CD4-positive, alpha-beta T cell (primary cell): ENCODE measurements at regions not wholly inside any gene's neighbourhood (a gene's known extent, or its start where the extent isn't known, plus 50 kb on each side); places are given as distances from the start of the nearest gene placed in this dataset.

Source experiments
- ATAC-seq: fragments of 200-7000 bp; cut with Tn5 transposase; one replicate; pipeline ENCODE4 v1.10.0; 2022; ENCODE audit warnings: mild to moderate bottlenecking; ENCODE audit not compliant: poor library complexity
- CTCF ChIA-PET: fragments of 350-600 bp; sonication (Branson Sonifier 250); formaldehyde crosslinking; loops from one replicate; lab custom pipeline; 2021; ENCODE audit warnings: antibody characterized with exemption, inconsistent platforms; lab: Charles Lee
- POLR2A ChIA-PET: fragments of 350-600 bp; sonication (Branson Sonifier 250); formaldehyde crosslinking; loops from one replicate; lab custom pipeline; 2021; ENCODE audit warnings: antibody characterized with exemption, inconsistent platforms; lab: Charles Lee
- DNase-seq, 14 experiments: peaks; one replicate each; pipeline ENCODE4 v3.0.0-alpha.2; 2013 to 2020; ENCODE audit warnings: mixed read lengths in 2 of 14
- H3K27ac ChIP-seq, 2 donors: one replicate each; pipeline versions ENCODE4 v1.5.1 to v1.7.0; 2013; ENCODE audit warnings: low read length in 2 of 2, low read depth in 1 of 2, mild to moderate bottlenecking in 1 of 2
- H3K27me3 ChIP-seq, 2 experiments: 1 replicate in 1 of 2; 2 replicates in 1 of 2; pipeline versions ENCODE4 v1.6.1 to v1.7.0; 2013; ENCODE audit warnings: low read length in 2 of 2, control low read depth in 1 of 2, mild to moderate bottlenecking in 1 of 2, moderate library complexity in 1 of 2; ENCODE audit not compliant: insufficient read depth in 2 of 2, control insufficient read depth in 1 of 2
- H3K36me3 ChIP-seq: one replicate; pipeline ENCODE4 v1.6.1; 2013; ENCODE audit warnings: low read length, control low read depth; ENCODE audit not compliant: insufficient read depth
- H3K4me1 ChIP-seq: one replicate; pipeline ENCODE4 v1.6.1; 2013; ENCODE audit warnings: low read length, control low read depth; ENCODE audit not compliant: insufficient read depth
- H3K4me3 ChIP-seq: one replicate; pipeline ENCODE4 v1.5.1; 2013; ENCODE audit warnings: mild to moderate bottlenecking, low read length, moderate library complexity
- H3K9me3 ChIP-seq, 2 experiments: 1 replicate in 1 of 2; 2 replicates in 1 of 2; pipeline versions ENCODE4 v1.6.1 to v1.7.0; 2013; ENCODE audit warnings: low read length in 2 of 2, mild to moderate bottlenecking in 2 of 2, control low read depth in 1 of 2, moderate library complexity in 1 of 2; ENCODE audit not compliant: control insufficient read depth in 1 of 2, insufficient read depth in 1 of 2
- H3K27ac Mint-ChIP-seq: one replicate; pipeline ENCODE4 v1.8.0; 2020; ENCODE audit warnings: mixed read lengths
- H3K27me3 Mint-ChIP-seq: one replicate; pipeline ENCODE4 v1.8.0; 2021; ENCODE audit warnings: mixed read lengths
- H3K36me3 Mint-ChIP-seq: one replicate; pipeline ENCODE4 v1.8.0; 2021; ENCODE audit warnings: low read depth, mixed read lengths
- H3K4me1 Mint-ChIP-seq: one replicate; pipeline ENCODE4 v1.8.0; 2021; ENCODE audit warnings: low read depth, mixed read lengths
- H3K4me3 Mint-ChIP-seq: one replicate; pipeline ENCODE4 v1.8.0; 2020; ENCODE audit warnings: mild to moderate bottlenecking, mixed read lengths
- H3K9me3 Mint-ChIP-seq: one replicate; pipeline ENCODE4 v1.8.0; 2020; ENCODE audit warnings: mixed read lengths
- intact Hi-C, 2 experiments: fragments of 100-400 bp; cut with DNase I in 1 of 2; cut with micrococcal nuclease in 1 of 2; formaldehyde crosslinking; loops; one replicate each; pipeline versions ENCODE4 v1.15.1 to v1.9.0; 2023 to 2025; cut with DNase I, micrococcal nuclease
- TF ChIP-seq, protein P1 (sequence below): fragments of 200-600 bp; IDR thresholded peaks from one replicate; pipeline ENCODE4 v1.8.0; 2022; ENCODE audit warnings: antibody characterized with exemption, mild to moderate bottlenecking

DNA sequence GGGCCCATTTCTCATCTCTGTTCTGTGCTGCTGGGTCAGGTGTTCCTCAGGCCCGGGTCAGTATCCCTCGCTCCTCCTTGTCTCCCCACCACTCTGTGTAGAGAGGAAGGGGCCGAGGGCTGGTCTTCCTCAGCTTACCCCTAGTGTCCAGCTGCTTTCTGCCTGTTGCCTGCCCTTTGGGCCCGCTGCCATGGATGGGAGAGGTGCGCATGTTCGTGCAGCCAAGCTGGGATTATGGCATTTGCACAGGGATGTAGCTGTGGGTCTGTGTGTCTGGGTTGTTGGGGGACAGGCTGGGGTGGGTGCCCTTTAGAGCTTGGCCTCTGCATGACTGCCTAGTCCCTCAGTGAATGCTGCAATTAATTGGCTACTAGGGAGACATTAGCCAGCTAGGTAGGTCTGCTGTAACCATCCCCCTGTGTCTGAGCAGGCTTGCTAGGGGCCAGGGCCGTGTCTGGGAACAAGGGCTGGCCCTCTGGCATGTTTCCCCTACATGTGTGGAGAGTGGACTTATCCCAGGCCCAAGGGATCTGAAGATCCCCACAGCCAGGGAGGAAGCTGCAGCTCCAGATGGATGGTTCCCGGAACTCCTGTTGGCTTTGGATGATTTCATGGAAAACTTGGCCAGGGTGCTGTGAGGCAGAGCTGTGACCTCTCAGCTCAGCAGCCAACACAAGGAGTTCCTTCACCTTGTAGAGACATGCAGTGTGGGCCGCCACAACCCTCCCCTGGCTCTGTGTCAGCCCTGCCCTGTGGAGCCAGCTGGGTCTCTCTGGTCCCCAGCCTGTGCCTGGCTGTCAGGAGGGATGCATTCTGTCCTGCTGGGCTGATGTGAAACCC is 161.9 kb downstream of the MACROH2A1 start:
- ChIA-PET CTCF (no interaction called here), POLR2A (no interaction called here)
- H3K9me3 ChIP-seq, result peaks cover 0 to 4% of the 10 kb centered on the region in 2 experiments
- intact Hi-C loops, result no loop called here
- H3K27me3 ChIP-seq, result no peaks in the 10 kb centered on the region
- no peaks in the 10 kb centered on the region for H3K9me3 Mint-ChIP-seq
- H3K27ac ChIP-seq, result no peak overlapping the region
- ATAC-seq (no peak), DNase-seq (peak in 1 of 14 experiments; percentile 25)
- H3K27ac Mint-ChIP-seq, result no peak overlapping the region
- no peaks in the 10 kb centered on the region for H3K27me3 Mint-ChIP-seq
- H3K36me3 Mint-ChIP-seq, result no peaks in the 10 kb centered on the region
- H3K4me3 ChIP-seq, result no peak overlapping the region
- no peaks in the 10 kb centered on the region for H3K36me3 ChIP-seq
- no peaks in the 10 kb centered on the region for H3K4me1 ChIP-seq
- H3K4me3 Mint-ChIP-seq, result no peak overlapping the region
- no peaks in the 10 kb centered on the region for H3K4me1 Mint-ChIP-seq
- TF ChIP-seq, protein P1, sequence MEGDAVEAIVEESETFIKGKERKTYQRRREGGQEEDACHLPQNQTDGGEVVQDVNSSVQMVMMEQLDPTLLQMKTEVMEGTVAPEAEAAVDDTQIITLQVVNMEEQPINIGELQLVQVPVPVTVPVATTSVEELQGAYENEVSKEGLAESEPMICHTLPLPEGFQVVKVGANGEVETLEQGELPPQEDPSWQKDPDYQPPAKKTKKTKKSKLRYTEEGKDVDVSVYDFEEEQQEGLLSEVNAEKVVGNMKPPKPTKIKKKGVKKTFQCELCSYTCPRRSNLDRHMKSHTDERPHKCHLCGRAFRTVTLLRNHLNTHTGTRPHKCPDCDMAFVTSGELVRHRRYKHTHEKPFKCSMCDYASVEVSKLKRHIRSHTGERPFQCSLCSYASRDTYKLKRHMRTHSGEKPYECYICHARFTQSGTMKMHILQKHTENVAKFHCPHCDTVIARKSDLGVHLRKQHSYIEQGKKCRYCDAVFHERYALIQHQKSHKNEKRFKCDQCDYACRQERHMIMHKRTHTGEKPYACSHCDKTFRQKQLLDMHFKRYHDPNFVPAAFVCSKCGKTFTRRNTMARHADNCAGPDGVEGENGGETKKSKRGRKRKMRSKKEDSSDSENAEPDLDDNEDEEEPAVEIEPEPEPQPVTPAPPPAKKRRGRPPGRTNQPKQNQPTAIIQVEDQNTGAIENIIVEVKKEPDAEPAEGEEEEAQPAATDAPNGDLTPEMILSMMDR, result no peak

DNA sequence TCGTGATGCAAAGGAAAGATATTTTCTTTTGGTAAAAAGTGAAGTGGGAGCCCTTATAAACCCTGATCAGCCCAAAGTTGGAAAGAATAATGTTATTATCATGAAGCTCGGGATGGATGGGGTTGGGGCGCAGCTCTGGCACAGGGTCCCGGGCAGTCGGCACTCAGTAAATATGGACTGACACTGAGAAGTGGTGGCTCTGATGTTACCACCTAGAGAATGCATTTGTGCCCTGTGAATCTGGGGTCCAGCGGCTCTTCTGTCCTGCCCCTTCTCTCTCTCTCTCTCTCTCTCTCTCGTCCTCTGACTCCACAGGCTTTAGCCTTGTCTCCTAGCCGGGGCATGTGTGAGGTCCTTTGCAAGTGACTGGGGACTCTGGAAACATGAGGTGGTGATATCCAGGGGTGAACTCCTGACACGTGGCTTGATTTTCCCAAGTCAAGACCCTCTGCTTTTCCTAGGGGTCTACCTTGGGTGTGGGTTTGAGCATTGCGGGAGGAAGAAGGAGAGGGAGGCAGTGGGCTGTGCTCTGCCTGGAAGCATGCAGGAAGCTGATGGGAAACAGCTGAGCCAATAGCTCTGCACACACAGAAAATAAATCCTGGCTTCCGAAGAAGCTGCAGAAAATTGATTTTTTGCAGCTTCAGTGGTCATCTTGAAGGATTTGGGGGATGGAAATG is 162.7 kb downstream of the MACROH2A1 start:
- ATAC-seq (no peak), DNase-seq (no peak)
- POLR2A ChIA-PET, result no interaction called here
- Mint-ChIP-seq H3K36me3 (no peaks in the 10 kb centered on the region), H3K4me3 (no peak overlapping the region), H3K9me3 (no peaks in the 10 kb centered on the region), H3K27me3 (no peaks in the 10 kb centered on the region), H3K4me1 (no peaks in the 10 kb centered on the region), H3K27ac (no peak overlapping the region)
- Histone ChIP-seq H3K4me3 (no peak overlapping the region), H3K27ac (no peak overlapping the region), H3K27me3 (no peaks in the 10 kb centered on the region), H3K36me3 (no peaks in the 10 kb centered on the region), H3K9me3 (peaks cover 0 to 4% of the 10 kb centered on the region in 2 experiments), H3K4me1 (no peaks in the 10 kb centered on the region)
- CTCF ChIA-PET, result no interaction called here
- intact Hi-C loops, result no loop called here
- TF ChIP-seq, protein P1, result no peak

DNA sequence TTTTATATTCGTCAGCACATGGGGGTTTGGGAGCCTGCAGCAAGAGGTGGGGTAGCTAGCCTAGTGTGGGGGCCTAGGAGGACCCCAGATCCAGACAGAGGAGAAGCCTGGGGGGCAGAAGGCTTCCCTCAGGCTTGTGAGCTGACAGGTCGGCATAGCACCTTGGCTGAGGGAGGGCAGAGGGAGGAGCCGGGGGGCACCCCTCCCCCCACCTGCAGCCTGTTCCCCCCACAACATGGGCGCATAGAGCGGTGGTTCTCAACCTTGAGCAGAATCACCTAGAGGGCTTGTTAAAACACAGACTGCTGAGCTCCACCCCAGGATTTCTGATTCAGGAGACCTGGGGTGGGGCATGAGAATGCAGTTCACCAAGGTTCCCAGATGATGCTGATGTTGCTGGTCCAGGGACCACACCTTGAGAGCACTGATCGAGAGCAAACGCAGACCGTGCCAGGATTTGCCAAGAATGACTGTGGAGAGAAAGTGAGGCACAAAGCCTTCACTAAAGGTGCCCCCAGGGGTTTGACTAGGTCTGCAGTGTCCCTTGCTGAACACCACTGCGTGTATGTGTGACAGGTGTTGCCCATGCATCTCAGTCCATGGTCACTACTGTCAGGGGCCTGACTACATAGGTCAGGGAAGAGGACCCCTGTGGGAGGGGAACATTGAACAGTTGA is 163.3 kb downstream of the MACROH2A1 start:
- Mint-ChIP-seq H3K27ac (no peak overlapping the region), H3K36me3 (no peaks in the 10 kb centered on the region), H3K4me1 (no peaks in the 10 kb centered on the region), H3K27me3 (no peaks in the 10 kb centered on the region), H3K4me3 (no peak overlapping the region), H3K9me3 (no peaks in the 10 kb centered on the region)
- no peaks in the 10 kb centered on the region for H3K4me1 ChIP-seq
- peaks cover 0 to 4% of the 10 kb centered on the region in 2 experiments for H3K9me3 ChIP-seq
- ChIA-PET CTCF (no interaction called here), POLR2A (no interaction called here)
- no peak overlapping the region for H3K4me3 ChIP-seq
- no peaks in the 10 kb centered on the region for H3K36me3 ChIP-seq
- ATAC-seq (no peak), DNase-seq (peak in 1 of 14 experiments; percentile 17)
- intact Hi-C loops, result no loop called here
- TF ChIP-seq, protein P1, result no peak
- H3K27me3 ChIP-seq, result no peaks in the 10 kb centered on the region
- H3K27ac ChIP-seq, result no peak overlapping the region
